ENCODE measurements at regions not wholly inside any gene's neighbourhood (a gene's known extent, or its start where the extent isn't known, plus 50 kb on each side); places are given as distances from the start of the nearest gene placed in this dataset.

GRCh38 chr3:177551431-177551836, 354.2 kb upstream of the TBL1XR1 start:
- H3K4me3 ChIP-seq (ENCODE audit: control insufficient read depth, low read depth, low read length), result no peak overlapping the region
- no peak for TF ChIP-seq CTCF (conservative IDR thresholded peaks at IDR 0.05; ENCODE audit: control insufficient read depth, insufficient read depth, low read depth, low read length)
- no peak for DNase-seq (ENCODE audit: low read depth)

- H3K4me3 ChIP-seq (ENCODE audit: control insufficient read depth, low read depth, low read length), result no peak overlapping the region
- TF ChIP-seq CTCF (conservative IDR thresholded peaks at IDR 0.05; ENCODE audit: control insufficient read depth, insufficient read depth, low read depth, low read length), result no peak
- DNase-seq (ENCODE audit: low read depth), result no peak
These were observed 354.8 kb upstream of the TBL1XR1 start for GRCh38 chr3:177552051-177552450.

DNA sequence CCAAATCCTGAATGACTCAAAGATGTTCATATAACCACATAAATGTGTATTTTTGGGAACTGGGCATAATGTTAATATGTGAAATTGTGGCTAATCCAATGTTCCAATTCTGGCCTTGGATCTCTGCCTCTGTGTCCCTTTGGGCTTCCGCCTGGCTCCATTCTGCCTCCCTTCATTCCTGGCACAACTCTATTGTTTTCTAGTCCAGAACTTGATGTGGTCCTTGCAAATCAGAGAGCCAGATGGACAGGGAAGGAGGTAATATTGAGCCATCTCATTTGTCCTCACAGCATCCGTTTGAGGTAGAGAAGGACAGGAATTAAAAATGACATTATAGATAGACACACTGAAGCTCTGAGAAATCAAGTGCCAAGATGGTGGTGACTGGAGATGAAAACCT, 355.7 kb upstream of the TBL1XR1 start:
- H3K4me3 ChIP-seq (ENCODE audit: control insufficient read depth, low read depth, low read length), result no peak overlapping the region
- TF ChIP-seq CTCF (conservative IDR thresholded peaks at IDR 0.05; ENCODE audit: control insufficient read depth, insufficient read depth, low read depth, low read length), result no peak
- DNase-seq (ENCODE audit: low read depth), result no peak

DNA sequence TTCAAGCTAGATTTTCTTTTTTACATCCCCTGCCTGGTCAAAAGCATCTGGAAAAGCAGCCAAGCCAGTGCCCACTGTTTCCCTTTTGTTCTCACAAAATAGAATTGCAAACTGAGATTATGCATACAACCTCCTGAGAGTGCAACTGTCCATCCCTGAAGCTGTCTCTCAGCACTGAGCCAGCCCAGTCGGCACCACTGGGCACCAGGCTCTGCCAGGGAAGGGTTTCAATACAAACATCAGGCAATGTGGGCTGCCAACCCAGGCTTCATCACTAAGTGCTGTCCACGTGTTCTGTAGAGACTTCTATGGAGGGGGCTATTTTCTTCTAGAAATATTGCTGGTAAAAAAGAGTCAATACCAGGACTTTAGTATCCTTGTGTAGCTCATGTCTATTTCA, 356.3 kb upstream of the TBL1XR1 start:
- H3K4me3 ChIP-seq (ENCODE audit: control insufficient read depth, low read depth, low read length), result no peak overlapping the region
- no peak for DNase-seq (ENCODE audit: low read depth)
- no peak for TF ChIP-seq CTCF (conservative IDR thresholded peaks at IDR 0.05; ENCODE audit: control insufficient read depth, insufficient read depth, low read depth, low read length)

DNA sequence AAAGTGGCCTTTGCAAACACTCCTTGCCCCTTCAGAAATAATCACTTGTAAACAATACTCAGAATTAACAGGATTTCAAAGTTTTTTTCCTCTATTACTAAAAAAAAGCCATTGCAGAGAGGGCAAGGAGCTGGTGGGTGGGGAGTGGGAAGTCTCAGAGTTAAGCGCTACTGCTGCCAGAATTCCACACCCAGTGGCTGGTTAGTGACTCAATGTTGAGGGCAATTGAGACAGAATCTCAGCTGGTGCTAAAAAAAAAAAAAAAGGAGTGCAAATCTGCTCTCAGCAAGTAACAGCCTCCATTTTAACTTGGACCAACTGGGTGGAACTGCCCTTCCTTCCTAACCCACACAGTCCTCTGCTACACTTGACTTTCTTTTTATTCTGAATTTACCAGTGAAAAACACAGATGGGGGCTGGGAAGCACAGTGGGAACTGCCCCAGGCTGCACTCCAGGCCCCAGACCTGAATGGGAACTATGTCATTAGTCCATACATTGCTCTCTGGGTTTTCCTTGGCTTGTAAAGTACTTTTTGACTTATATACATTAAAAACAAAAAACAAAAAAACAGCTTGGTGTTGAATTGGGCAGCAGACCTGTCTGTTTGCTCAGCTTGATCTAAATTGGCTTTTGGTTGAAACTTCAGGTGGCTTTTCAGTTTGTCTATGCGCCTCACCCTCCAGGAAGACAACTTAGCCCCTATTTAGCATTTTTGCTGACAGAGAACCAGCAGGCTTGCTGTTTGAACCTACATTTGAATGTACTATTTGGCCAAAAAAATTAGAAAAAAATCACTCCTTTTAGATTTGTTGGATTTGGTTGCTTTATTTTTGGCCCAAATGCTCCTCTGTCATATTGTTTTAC, 357.8 kb upstream of the TBL1XR1 start:
- DNase-seq (ENCODE audit: low read depth), result peak; percentile 87
- no peak for TF ChIP-seq CTCF (conservative IDR thresholded peaks at IDR 0.05; ENCODE audit: control insufficient read depth, insufficient read depth, low read depth, low read length)
- no peak overlapping the region for H3K4me3 ChIP-seq (ENCODE audit: control insufficient read depth, low read depth, low read length)

DNA sequence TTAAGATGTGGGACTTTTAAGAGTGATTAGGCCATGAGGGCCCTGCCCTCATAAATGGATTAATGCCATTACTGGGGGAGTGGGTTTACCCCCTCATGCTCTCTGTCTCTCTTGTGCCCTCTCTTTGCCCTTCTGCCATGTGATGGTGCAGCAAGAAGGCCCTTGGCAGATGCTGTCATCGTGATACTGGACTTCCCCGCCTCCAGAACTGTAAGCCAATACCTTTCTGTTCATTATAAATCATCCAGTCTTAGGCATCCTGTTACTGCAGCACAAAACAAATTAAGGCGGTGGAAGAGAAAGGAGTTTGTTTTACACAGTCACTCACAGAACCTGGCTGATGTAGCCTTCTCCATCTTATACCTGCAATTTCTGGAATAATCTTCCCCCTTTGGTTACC, 360.3 kb upstream of the TBL1XR1 start:
- TF ChIP-seq CTCF (conservative IDR thresholded peaks at IDR 0.05; ENCODE audit: control insufficient read depth, insufficient read depth, low read depth, low read length), result no peak
- H3K4me3 ChIP-seq (ENCODE audit: control insufficient read depth, low read depth, low read length), result no peak overlapping the region
- no peak for DNase-seq (ENCODE audit: low read depth)
